ENCODE measurements at regions not wholly inside any gene's neighbourhood (a gene's known extent, or its start where the extent isn't known, plus 50 kb on each side); places are given as distances from the start of the nearest gene placed in this dataset.

- Histone ChIP-seq H3K4me3 (no peak overlapping the region), H3K79me2 (ENCODE audit: low read depth) (no peaks in the 10 kb centered on the region), H3K4me2 (no peak overlapping the region), H2AFZ (replicated peaks) (no peak overlapping the region), H3K27ac (no peak overlapping the region), H4K20me1 (ENCODE audit: low read depth) (no peaks in the 10 kb centered on the region), H3K4me1 (no peaks in the 10 kb centered on the region), H3F3A (ENCODE audit: low read depth) (no peaks in the 10 kb centered on the region), H3K36me3 (no peaks in the 10 kb centered on the region), H3K9ac (no peak overlapping the region), H3K27me3 (no peaks in the 10 kb centered on the region), H3K9me3 (ENCODE audit: low read depth) (no peaks in the 10 kb centered on the region)
- no peak for TF ChIP-seq EZH2 (IDR thresholded peaks at IDR 0.05)
- no peak for TF ChIP-seq CTCF (IDR thresholded peaks at IDR 0.05)
- TF ChIP-seq EZH2phosphoT487 (IDR thresholded peaks at IDR 0.05), result no peak
- no peak overlapping the region for H3K27ac Mint-ChIP-seq
- H3K4me3 Mint-ChIP-seq, result no peak overlapping the region
- peaks cover 2% of the 10 kb centered on the region for H3K9me3 Mint-ChIP-seq
- H3K4me1 Mint-ChIP-seq, result no peaks in the 10 kb centered on the region
- H3K36me3 Mint-ChIP-seq, result no peaks in the 10 kb centered on the region
- DNase-seq (ENCODE audit: low spot score), result no peak
- H3K27me3 Mint-ChIP-seq (ENCODE audit: insufficient read depth, low read depth), result peaks cover 2% of the 10 kb centered on the region
Observed at GRCh38 chr5:44885903-44886302, 77.2 kb downstream of the MRPS30 start.

- H3K4me3 Mint-ChIP-seq, result no peak overlapping the region
- Histone ChIP-seq H3K4me3 (no peak overlapping the region), H3K9me3 (ENCODE audit: low read depth) (no peaks in the 10 kb centered on the region), H3K79me2 (ENCODE audit: low read depth) (no peaks in the 10 kb centered on the region), H3F3A (ENCODE audit: low read depth) (no peaks in the 10 kb centered on the region), H3K9ac (no peak overlapping the region), H3K4me1 (no peaks in the 10 kb centered on the region), H3K36me3 (no peaks in the 10 kb centered on the region), H3K27me3 (no peaks in the 10 kb centered on the region), H2AFZ (replicated peaks) (no peak overlapping the region), H3K4me2 (no peak overlapping the region), H4K20me1 (ENCODE audit: low read depth) (no peaks in the 10 kb centered on the region), H3K27ac (no peak overlapping the region)
- peaks cover 6% of the 10 kb centered on the region for H3K9me3 Mint-ChIP-seq
- H3K27ac Mint-ChIP-seq, result no peak overlapping the region
- H3K4me1 Mint-ChIP-seq, result no peaks in the 10 kb centered on the region
- H3K36me3 Mint-ChIP-seq, result no peaks in the 10 kb centered on the region
- no peak for DNase-seq (ENCODE audit: low spot score)
- peaks cover 2% of the 10 kb centered on the region for H3K27me3 Mint-ChIP-seq (ENCODE audit: insufficient read depth, low read depth)
- no peak for TF ChIP-seq CTCF (IDR thresholded peaks at IDR 0.05)
- TF ChIP-seq EZH2phosphoT487 (IDR thresholded peaks at IDR 0.05), result no peak
- TF ChIP-seq EZH2 (IDR thresholded peaks at IDR 0.05), result no peak
Observed at GRCh38 chr5:44887722-44888121, 79.0 kb downstream of the MRPS30 start.

GRCh38 chr5:44888435-44888834 lies 79.7 kb downstream of the MRPS30 start:
- Histone ChIP-seq H3K9me3 (ENCODE audit: low read depth) (no peaks in the 10 kb centered on the region), H2AFZ (replicated peaks) (no peak overlapping the region), H3K27ac (no peak overlapping the region), H3K4me2 (no peak overlapping the region), H3K27me3 (no peaks in the 10 kb centered on the region), H4K20me1 (ENCODE audit: low read depth) (no peaks in the 10 kb centered on the region), H3K9ac (no peak overlapping the region), H3K79me2 (ENCODE audit: low read depth) (no peaks in the 10 kb centered on the region), H3K4me3 (no peak overlapping the region), H3K36me3 (no peaks in the 10 kb centered on the region), H3F3A (ENCODE audit: low read depth) (no peaks in the 10 kb centered on the region), H3K4me1 (no peaks in the 10 kb centered on the region)
- H3K4me1 Mint-ChIP-seq, result no peaks in the 10 kb centered on the region
- no peak for DNase-seq (ENCODE audit: low spot score)
- H3K36me3 Mint-ChIP-seq, result no peaks in the 10 kb centered on the region
- H3K27me3 Mint-ChIP-seq (ENCODE audit: insufficient read depth, low read depth), result peaks cover 2% of the 10 kb centered on the region
- no peak for TF ChIP-seq EZH2phosphoT487 (IDR thresholded peaks at IDR 0.05)
- no peak for TF ChIP-seq EZH2 (IDR thresholded peaks at IDR 0.05)
- TF ChIP-seq CTCF (IDR thresholded peaks at IDR 0.05), result no peak
- no peak overlapping the region for H3K27ac Mint-ChIP-seq
- no peak overlapping the region for H3K4me3 Mint-ChIP-seq
- peaks cover 6% of the 10 kb centered on the region for H3K9me3 Mint-ChIP-seq

GRCh38 chr5:44891116-44891515 lies 82.4 kb downstream of the MRPS30 start:
- Histone ChIP-seq H4K20me1 (ENCODE audit: low read depth) (no peaks in the 10 kb centered on the region), H3K4me2 (no peak overlapping the region), H3K4me1 (no peaks in the 10 kb centered on the region), H3F3A (ENCODE audit: low read depth) (no peaks in the 10 kb centered on the region), H3K27ac (no peak overlapping the region), H3K9me3 (ENCODE audit: low read depth) (no peaks in the 10 kb centered on the region), H3K9ac (no peak overlapping the region), H3K27me3 (no peaks in the 10 kb centered on the region), H3K36me3 (no peaks in the 10 kb centered on the region), H2AFZ (replicated peaks) (no peak overlapping the region), H3K79me2 (ENCODE audit: low read depth) (no peaks in the 10 kb centered on the region), H3K4me3 (no peak overlapping the region)
- peaks cover 4% of the 10 kb centered on the region for H3K9me3 Mint-ChIP-seq
- DNase-seq (ENCODE audit: low spot score), result no peak
- H3K4me3 Mint-ChIP-seq, result no peak overlapping the region
- H3K27me3 Mint-ChIP-seq (ENCODE audit: insufficient read depth, low read depth), result peaks cover 2% of the 10 kb centered on the region
- H3K27ac Mint-ChIP-seq, result no peak overlapping the region
- H3K4me1 Mint-ChIP-seq, result no peaks in the 10 kb centered on the region
- H3K36me3 Mint-ChIP-seq, result no peaks in the 10 kb centered on the region
- TF ChIP-seq CTCF (IDR thresholded peaks at IDR 0.05) (no peak), EZH2phosphoT487 (IDR thresholded peaks at IDR 0.05) (no peak), EZH2 (IDR thresholded peaks at IDR 0.05) (no peak)

All from neural progenitor cell (in vitro differentiated cells).